AG10803 (cell line): ENCODE measurements at regions not wholly inside any gene's neighbourhood (a gene's known extent, or its start where the extent isn't known, plus 50 kb on each side); places are given as distances from the start of the nearest gene placed in this dataset.

Experiments used
- DNase-seq: peaks from one replicate; pipeline ENCODE4 v3.0.0; 2010; ENCODE audit warnings: low read depth
- H3K4me3 ChIP-seq: 2 replicates; pipeline ENCODE4 v1.5.1; 2011; ENCODE audit warnings: mild to moderate bottlenecking, low read length, control low read depth
- TF ChIP-seq, protein P1 (sequence below): conservative IDR thresholded peaks from 2 replicates; pipeline ENCODE4 v1.5.1; 2011; ENCODE audit warnings: mild to moderate bottlenecking, low read length, control low read depth, inconsistent platforms

DNA sequence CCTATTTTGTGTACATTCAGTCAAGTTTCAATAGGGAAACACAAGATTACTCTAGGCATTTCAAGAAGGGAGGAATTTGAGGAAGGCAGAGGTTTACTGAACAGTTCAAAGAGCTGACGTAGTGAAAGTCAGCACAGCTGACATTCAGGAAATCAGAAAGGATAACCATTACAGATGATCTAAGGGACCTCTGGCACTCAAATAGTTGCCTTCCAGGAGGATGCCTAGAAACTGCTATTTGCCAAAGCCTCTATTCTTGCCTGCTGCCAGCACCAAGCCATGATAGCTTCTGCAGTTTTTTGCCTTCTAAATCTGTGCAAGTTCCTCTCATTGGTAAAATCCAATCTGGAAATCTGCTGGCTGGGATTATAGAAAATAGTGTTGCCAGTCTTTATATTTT lies 373.1 kb downstream of the CSNK1G3 start:
- TF ChIP-seq, protein P1, sequence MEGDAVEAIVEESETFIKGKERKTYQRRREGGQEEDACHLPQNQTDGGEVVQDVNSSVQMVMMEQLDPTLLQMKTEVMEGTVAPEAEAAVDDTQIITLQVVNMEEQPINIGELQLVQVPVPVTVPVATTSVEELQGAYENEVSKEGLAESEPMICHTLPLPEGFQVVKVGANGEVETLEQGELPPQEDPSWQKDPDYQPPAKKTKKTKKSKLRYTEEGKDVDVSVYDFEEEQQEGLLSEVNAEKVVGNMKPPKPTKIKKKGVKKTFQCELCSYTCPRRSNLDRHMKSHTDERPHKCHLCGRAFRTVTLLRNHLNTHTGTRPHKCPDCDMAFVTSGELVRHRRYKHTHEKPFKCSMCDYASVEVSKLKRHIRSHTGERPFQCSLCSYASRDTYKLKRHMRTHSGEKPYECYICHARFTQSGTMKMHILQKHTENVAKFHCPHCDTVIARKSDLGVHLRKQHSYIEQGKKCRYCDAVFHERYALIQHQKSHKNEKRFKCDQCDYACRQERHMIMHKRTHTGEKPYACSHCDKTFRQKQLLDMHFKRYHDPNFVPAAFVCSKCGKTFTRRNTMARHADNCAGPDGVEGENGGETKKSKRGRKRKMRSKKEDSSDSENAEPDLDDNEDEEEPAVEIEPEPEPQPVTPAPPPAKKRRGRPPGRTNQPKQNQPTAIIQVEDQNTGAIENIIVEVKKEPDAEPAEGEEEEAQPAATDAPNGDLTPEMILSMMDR, result no peak
- DNase-seq, result no peak
- H3K4me3 ChIP-seq, result no peak overlapping the region

DNA sequence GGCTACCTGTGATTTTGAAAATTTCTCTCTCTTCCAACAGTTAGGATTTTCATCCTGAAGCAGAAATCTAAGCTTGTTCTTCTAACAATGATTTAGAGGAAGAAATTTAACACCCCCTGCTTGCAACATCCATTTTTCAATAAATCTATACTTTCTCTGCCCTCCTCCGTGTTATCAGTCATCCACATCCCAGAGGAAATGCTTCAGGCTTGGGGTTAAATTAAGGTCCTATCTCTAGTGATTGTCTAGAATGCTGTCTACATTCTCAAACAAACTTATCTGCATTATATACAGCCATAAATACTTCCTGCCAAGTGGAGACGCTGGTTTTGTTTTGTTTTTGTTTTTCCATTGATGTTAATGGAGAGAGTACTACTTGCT lies 371.0 kb downstream of the CSNK1G3 start:
- no peak for DNase-seq
- H3K4me3 ChIP-seq, result no peak overlapping the region
- TF ChIP-seq, protein P1, result no peak

DNA sequence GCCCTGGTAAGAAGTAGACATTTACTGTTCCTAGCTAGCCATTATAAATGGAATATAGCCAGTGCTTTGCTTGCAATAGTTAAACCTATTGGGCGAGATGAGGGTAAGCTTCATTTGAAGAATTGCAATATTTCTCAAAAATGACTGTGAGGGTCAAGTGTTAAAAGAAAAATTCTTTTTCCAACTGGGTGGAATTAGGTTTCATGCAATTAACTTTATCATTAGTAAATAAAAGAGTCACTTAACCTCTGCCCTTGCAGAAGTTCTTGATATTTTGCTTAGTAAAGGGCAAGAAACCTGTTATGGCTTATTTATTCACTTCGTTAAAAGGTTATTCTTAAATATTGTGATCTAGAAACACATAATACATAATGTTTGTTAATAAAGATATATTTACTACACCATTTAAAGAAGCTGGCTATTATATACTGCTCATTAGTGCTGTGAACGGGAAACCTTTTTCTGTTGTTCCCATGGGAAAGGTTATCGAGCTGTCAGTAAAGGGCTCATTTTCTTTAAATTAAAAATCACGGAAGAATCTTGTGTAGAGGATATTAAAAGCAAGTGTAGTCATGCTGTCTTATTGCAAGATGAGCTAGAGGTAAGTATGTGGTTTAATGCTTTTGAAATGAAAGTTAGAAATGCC lies 370.5 kb downstream of the CSNK1G3 start:
- TF ChIP-seq, protein P1, result no peak
- no peak overlapping the region for H3K4me3 ChIP-seq
- no peak for DNase-seq

DNA sequence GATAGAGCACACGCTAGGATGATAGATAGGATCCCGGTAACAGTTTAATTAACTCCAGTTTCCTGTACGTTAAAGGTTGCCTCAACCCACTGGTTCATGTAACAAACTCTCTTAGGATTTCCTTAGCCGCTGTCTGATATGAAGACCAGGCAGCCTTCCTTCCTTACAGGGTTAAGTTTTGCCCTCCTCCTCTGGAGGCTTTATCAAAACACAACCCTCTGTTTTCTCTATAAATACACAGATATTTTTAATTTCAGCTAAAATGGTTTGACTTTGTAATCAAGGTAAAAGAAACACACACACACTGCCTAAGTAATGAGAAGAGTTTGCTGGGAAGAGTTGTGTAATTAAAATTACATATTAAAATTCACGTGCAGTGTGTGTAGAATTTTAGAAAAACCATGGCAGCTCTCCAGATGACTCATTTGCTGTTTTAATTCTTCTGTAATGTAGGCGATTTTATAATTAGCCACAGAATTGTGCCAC lies 369.8 kb downstream of the CSNK1G3 start:
- DNase-seq, result peak; percentile 54
- no peak overlapping the region for H3K4me3 ChIP-seq
- TF ChIP-seq, protein P1, result no peak

DNA sequence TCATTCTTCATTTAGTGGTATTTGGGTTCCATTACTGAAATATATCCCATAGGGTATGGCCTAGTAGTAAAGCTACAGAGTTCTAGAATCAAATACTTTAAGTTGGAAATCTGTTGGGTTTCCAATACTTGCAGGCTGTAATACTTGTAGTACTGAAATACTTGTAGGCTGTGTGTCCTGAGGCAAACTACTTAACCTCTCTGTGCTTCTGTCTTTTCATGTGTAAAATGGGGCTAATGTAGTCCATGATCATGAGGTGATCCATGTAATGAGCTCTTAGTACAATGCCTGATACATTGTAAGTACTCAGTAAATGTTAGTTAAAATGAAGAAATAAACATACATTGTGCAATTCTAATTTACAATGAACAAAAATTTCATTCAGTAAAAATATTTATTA lies 368.9 kb downstream of the CSNK1G3 start:
- DNase-seq, result no peak
- H3K4me3 ChIP-seq, result no peak overlapping the region
- TF ChIP-seq, protein P1, result no peak

DNA sequence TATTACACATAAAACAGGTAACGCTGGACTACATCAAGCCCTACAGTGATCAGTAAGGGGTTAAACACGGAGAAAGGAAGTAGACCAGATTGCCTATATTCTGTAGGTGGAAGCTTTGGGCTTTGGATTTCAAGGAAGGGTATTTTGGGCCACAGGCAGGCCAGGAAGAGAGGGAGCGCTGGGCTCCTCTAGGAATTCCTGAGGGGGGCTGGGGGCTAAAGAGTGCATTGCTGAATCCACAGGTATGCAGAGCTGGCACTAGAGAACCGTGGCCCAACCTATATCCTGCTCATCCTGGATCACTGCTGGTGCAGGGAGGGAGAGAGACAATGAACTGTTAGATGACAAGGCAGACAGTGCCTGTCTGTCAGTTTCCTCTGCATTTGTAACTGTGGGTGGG lies 367.1 kb downstream of the CSNK1G3 start:
- H3K4me3 ChIP-seq, result no peak overlapping the region

DNA sequence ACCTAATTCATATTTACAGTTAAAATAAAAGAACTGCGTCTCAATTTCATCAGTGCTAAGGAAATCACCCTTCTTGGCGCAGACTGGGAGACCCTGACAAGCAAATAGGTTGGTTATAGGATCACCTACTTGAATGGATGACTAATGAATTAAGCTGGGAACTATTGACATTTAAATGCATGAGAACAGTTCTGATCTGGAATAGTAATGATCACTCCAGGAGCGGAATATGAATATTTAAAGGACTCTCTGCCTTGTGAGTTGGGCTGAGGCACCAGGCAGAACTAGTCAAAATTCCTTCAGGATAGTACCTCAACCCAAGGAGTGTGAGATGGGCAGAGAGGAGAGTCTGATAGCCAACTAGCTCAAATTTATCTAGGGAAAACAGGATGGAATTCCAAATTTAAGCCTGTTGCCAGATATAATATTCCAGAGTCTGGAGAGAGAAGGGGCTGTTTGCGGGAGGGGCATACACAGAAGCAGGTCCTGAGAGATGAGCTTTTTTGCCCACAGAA lies 364.4 kb downstream of the CSNK1G3 start:
- H3K4me3 ChIP-seq, result no peak overlapping the region
- no peak for DNase-seq
- TF ChIP-seq, protein P1, result no peak

More for the DNA sequence above, 367.1 kb downstream of the CSNK1G3 start:
- no peak for DNase-seq
- TF ChIP-seq, protein P1, result no peak
